SU-DHL-6 (cell line): ENCODE measurements at regions not wholly inside any gene's neighbourhood (a gene's known extent, or its start where the extent isn't known, plus 50 kb on each side); places are given as distances from the start of the nearest gene placed in this dataset.

Experiments used
- CTCF ChIP-seq: fragments of 200-600 bp; sonication (generic); IDR thresholded peaks from one replicate; pipeline ENCODE4 v1.5.1; 2017; ENCODE audit warnings: antibody characterized with exemption, mild to moderate bottlenecking, low read length, moderate library complexity; ENCODE audit not compliant: insufficient read depth, poor library complexity, severe bottlenecking
- EZH2phosphoT487 ChIP-seq: fragments of 200-600 bp; sonication (generic), shearing (Covaris generic); conservative IDR thresholded peaks from 2 replicates; pipeline ENCODE4 v1.6.1; 2018; ENCODE audit warnings: mild to moderate bottlenecking, antibody characterized with exemption, low read length, moderate library complexity, mixed read lengths

GRCh38 chr6:4338884-4339283, 203.5 kb upstream of the ECI2 start:
- TF ChIP-seq CTCF, result no peak
- no peak for TF ChIP-seq EZH2phosphoT487
